Esophagus muscularis mucosa (tissue), 3 donors: ENCODE measurements at regions not wholly inside any gene's neighbourhood (a gene's known extent, or its start where the extent isn't known, plus 50 kb on each side); places are given as distances from the start of the nearest gene placed in this dataset.

Source experiments
- CTCF ChIP-seq, 3 experiments: fragments of 200-600 bp in 2 of 3; fragments of 450-650 bp in 1 of 3; sonication (generic) in 2 of 3; IDR thresholded peaks; one replicate each; pipeline ENCODE4 v1.5.1; 2017 to 2019; ENCODE audit warnings: antibody characterized with exemption in 3 of 3, mild to moderate bottlenecking in 2 of 3, moderate library complexity in 1 of 3
- POLR2A ChIP-seq: fragments of 450-650 bp; IDR thresholded peaks from one replicate; pipeline ENCODE4 v1.6.1; 2017; ENCODE audit warnings: antibody characterized with exemption, moderate library complexity, mild to moderate bottlenecking, low read depth
- POLR2AphosphoS5 ChIP-seq, 2 donors: sonication (generic); formaldehyde crosslinking; IDR thresholded peaks; one replicate each; pipeline ENCODE4 v1.6.1; 2017; ENCODE audit warnings: antibody characterized with exemption in 2 of 2

GRCh38 chr10:129389194-129389593, 77.8 kb upstream of the MGMT start:
- TF ChIP-seq CTCF (IDR thresholded peaks at IDR 0.05) (no peak), POLR2AphosphoS5 (IDR thresholded peaks at IDR 0.05) (no peak), POLR2A (no peak)
